HG03439 (cell line): ENCODE measurements at regions not wholly inside any gene's neighbourhood (a gene's known extent, or its start where the extent isn't known, plus 50 kb on each side); places are given as distances from the start of the nearest gene placed in this dataset.

Experiments used
- ATAC-seq: cut with Tn5 transposase; IDR thresholded peaks from one replicate; pipeline ENCODE4 v1.9.1; 2021; ENCODE audit warnings: mild to moderate bottlenecking, moderate library complexity; ENCODE audit not compliant: unreplicated experiment

- ATAC-seq: no peak
Observed at GRCh38 chr13:43983373-43983772, 103.7 kb downstream of the LACC1 start.

GRCh38 chr13:43984292-43984691, 104.6 kb downstream of the LACC1 start:
- ATAC-seq: no peak

- ATAC-seq: no peak
Observed at GRCh38 chr13:43985422-43986072, 105.8 kb downstream of the LACC1 start.

- ATAC-seq: no peak
Observed at GRCh38 chr13:43986421-43986981, 106.8 kb downstream of the LACC1 start.

GRCh38 chr13:43988302-43988701, 108.6 kb downstream of the LACC1 start:
- no peak for ATAC-seq

- no peak for ATAC-seq
Observed at GRCh38 chr13:43990021-43990420, 110.3 kb downstream of the LACC1 start.

GRCh38 chr13:43990829-43991228, 111.1 kb downstream of the LACC1 start:
- ATAC-seq: no peak

GRCh38 chr13:43991773-43992201, 112.1 kb downstream of the LACC1 start:
- ATAC-seq: no peak

GRCh38 chr13:43992211-43992610, 112.5 kb downstream of the LACC1 start:
- no peak for ATAC-seq

GRCh38 chr13:43994999-43995859, 115.5 kb downstream of the LACC1 start:
- no peak for ATAC-seq

GRCh38 chr13:43996221-43996620, 116.5 kb downstream of the LACC1 start:
- ATAC-seq: no peak

- ATAC-seq: no peak
Observed at GRCh38 chr13:44003481-44003880, 123.8 kb downstream of the LACC1 start.

- ATAC-seq: no peak
Observed at GRCh38 chr13:44004878-44005277, 125.2 kb downstream of the LACC1 start.

GRCh38 chr13:44007451-44007850, 127.7 kb downstream of the LACC1 start:
- no peak for ATAC-seq

GRCh38 chr13:44011036-44011435, 131.3 kb downstream of the LACC1 start:
- no peak for ATAC-seq

GRCh38 chr13:44012910-44013757, 133.4 kb downstream of the LACC1 start:
- no peak for ATAC-seq

GRCh38 chr13:44013758-44014291, 134.1 kb downstream of the LACC1 start:
- ATAC-seq: no peak

- ATAC-seq: no peak
Observed at GRCh38 chr13:44014501-44014900, 134.8 kb downstream of the LACC1 start.

- no peak for ATAC-seq
Observed at GRCh38 chr13:44015118-44015517, 135.4 kb downstream of the LACC1 start.

GRCh38 chr13:44015811-44016210, 136.1 kb downstream of the LACC1 start:
- ATAC-seq: no peak
